DND-41 (cell line): ENCODE measurements at regions not wholly inside any gene's neighbourhood (a gene's known extent, or its start where the extent isn't known, plus 50 kb on each side); places are given as distances from the start of the nearest gene placed in this dataset.

Experiments
- EZH2 ChIP-seq: IDR thresholded peaks from 3 replicates; pipeline ENCODE4 v1.6.1; 2012; ENCODE audit warnings: borderline replicate concordance, low read depth, mild to moderate bottlenecking, moderate library complexity, low read length, inconsistent platforms; ENCODE audit not compliant: severe bottlenecking
- TF ChIP-seq, protein P1 (sequence below): IDR thresholded peaks from 2 replicates; pipeline ENCODE4 v1.5.1; 2012; ENCODE audit warnings: borderline replicate concordance, low read length, moderate library complexity, mild to moderate bottlenecking; ENCODE audit not compliant: poor library complexity, severe bottlenecking; ENCODE audit errors: extremely low read depth

DNA sequence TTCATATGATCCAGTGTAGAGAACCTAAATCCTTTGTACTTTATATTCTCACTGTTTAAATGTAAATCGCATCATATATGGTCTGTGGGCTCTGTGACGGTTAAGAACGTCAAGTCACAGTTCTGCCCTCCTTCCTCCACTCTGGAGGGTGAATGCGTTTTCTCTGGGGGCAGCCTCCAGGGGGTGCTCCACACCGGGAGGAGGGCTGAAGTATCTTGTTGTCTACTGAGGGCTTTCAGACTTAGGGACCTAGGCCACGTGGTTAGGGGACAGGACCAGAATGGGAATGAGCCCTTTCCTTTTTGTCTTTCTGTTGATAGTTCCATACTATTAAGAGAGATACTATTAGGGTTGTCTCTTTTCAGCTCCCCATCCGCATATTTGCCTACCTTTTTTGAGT, 504.9 kb downstream of the FGF9 start:
- TF ChIP-seq, protein P1, sequence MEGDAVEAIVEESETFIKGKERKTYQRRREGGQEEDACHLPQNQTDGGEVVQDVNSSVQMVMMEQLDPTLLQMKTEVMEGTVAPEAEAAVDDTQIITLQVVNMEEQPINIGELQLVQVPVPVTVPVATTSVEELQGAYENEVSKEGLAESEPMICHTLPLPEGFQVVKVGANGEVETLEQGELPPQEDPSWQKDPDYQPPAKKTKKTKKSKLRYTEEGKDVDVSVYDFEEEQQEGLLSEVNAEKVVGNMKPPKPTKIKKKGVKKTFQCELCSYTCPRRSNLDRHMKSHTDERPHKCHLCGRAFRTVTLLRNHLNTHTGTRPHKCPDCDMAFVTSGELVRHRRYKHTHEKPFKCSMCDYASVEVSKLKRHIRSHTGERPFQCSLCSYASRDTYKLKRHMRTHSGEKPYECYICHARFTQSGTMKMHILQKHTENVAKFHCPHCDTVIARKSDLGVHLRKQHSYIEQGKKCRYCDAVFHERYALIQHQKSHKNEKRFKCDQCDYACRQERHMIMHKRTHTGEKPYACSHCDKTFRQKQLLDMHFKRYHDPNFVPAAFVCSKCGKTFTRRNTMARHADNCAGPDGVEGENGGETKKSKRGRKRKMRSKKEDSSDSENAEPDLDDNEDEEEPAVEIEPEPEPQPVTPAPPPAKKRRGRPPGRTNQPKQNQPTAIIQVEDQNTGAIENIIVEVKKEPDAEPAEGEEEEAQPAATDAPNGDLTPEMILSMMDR, result peak; percentile 13
- no peak for TF ChIP-seq EZH2
